GM18498 (cell line): ENCODE measurements at regions not wholly inside any gene's neighbourhood (a gene's known extent, or its start where the extent isn't known, plus 50 kb on each side); places are given as distances from the start of the nearest gene placed in this dataset.

ENCODE experiments used
- ATAC-seq: cut with Tn5 transposase; IDR thresholded peaks from one replicate; pipeline ENCODE4 v1.9.1; 2021; ENCODE audit warnings: mild to moderate bottlenecking, moderate library complexity; ENCODE audit not compliant: unreplicated experiment

- no peak for ATAC-seq
These were observed 180.4 kb downstream of the SPATA18 start for GRCh38 chr4:52231526-52231925.

GRCh38 chr4:52234561-52235440 lies 183.7 kb downstream of the SPATA18 start:
- ATAC-seq: no peak

GRCh38 chr4:52235552-52236201 lies 184.6 kb downstream of the SPATA18 start:
- no peak for ATAC-seq

GRCh38 chr4:52241916-52242315 lies 190.8 kb downstream of the SPATA18 start:
- ATAC-seq: no peak

GRCh38 chr4:52243367-52243766 lies 192.3 kb downstream of the SPATA18 start:
- ATAC-seq: no peak

DNA sequence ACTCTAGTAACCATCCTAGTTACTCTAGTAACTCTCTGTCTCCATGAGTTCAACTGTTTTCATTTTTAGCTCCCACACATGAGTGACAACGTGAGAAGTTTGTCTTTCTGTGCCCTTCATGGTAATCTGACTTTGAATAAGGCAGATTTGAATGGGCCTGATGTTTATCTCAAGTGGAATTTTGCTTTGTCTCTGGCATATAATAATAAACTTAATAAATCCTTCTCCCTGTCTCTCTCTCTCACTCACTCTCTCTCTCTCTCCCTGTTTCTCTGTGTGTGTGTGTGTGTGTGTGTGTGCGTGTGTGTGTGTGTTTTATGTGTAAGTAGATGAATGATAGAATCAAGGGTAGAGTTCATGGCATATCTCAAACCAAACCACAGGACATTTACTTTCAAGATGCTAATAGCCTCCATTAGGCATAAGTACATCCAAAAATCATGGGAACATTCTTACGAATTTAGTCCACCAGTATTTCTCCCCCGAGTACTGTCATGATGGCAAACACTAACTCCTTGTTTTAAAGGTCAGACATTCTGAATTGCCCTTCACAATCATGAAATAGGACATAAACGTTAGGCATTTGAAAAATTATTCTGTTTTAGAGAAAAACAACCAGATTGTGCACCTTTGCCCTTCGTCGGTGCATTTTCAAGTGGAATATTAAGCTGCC lies 193.1 kb downstream of the SPATA18 start:
- no peak for ATAC-seq

DNA sequence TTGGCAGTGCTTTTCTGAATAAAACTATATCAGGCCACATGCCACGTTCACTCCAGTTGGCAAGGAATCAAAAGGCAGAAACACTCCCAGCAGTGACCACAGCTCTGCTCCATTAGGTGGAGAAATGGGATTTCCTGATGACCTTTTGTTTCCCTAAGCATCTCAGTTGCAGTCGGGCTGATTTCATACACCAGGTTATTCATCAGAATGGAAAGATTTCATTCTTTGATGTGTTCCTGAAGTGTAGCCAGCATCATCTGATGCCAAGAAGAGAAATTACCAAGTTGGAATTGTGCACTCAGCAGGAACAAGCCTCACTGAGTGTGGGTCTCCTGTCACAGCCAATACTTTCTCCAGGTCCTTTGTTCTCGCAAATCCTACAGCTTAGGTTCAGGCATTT lies 193.7 kb downstream of the SPATA18 start:
- no peak for ATAC-seq

- ATAC-seq: no peak
These were observed 195.7 kb downstream of the SPATA18 start for GRCh38 chr4:52246827-52247226.

- ATAC-seq: no peak
These were observed 196.8 kb downstream of the SPATA18 start for GRCh38 chr4:52247941-52248340.

DNA sequence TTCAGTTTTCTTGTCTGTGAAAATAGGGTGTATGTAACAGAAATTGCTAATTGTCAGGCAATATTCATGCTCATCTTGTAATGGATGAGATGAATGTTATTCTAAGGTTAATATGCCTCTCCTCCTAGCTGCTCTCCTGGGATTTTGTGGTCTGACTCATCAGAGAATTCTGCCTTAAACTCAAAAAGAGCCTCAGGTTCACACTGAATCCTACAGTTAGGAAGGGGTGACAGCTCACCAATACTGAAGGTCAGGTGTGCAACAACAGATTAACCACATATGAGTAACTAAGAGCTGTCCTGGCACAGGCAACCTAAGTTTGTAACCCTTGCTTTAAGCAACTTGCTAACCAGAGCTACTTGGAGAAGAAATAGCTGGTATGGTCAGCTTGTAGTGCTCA lies 197.7 kb downstream of the SPATA18 start:
- no peak for ATAC-seq

DNA sequence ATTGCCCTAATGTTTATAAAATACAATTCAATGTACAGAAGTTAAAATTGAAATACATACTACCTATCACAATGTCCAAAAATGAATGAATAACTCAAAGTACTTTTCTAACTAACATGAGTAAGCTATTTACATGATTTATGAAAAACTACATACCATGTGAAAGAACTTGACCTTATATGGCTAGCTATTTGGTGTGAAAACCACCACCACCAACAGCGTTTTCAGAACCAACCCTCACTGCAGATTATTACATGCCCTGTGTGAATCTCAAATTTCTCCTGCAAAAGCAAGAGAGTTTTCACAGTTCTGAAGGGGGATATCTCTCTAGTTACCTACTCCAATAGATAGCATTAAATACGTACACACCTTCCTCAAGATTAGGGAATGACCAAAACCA lies 198.5 kb downstream of the SPATA18 start:
- no peak for ATAC-seq

GRCh38 chr4:52250154-52250553 lies 199.1 kb downstream of the SPATA18 start:
- no peak for ATAC-seq

DNA sequence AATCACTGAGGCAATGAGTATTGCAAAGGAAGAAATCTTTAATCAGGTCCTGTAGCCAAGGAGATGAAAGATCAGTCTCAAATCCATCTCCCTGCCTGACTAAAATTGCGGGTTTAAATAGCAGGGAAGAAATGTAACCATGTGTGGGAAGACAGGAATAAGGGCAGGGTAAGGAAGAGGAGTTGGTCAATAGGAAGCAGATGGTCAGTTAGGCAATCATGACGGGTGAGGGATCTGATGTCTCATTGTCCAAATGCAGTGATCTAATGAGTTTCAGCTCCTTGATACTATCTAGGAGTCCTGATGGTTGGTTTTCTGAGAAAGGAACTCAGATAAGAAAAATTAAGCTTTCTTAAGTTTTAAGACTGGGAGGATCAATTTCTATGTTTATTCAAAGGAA lies 200.8 kb downstream of the SPATA18 start:
- no peak for ATAC-seq

- ATAC-seq: no peak
These were observed 201.9 kb downstream of the SPATA18 start for GRCh38 chr4:52253025-52253424.

- no peak for ATAC-seq
These were observed 205.4 kb downstream of the SPATA18 start for GRCh38 chr4:52256522-52256921.

GRCh38 chr4:52259978-52260377 lies 208.9 kb downstream of the SPATA18 start:
- ATAC-seq: no peak

GRCh38 chr4:52260514-52261210 lies 209.6 kb downstream of the SPATA18 start:
- peak; percentile 52 for ATAC-seq

DNA sequence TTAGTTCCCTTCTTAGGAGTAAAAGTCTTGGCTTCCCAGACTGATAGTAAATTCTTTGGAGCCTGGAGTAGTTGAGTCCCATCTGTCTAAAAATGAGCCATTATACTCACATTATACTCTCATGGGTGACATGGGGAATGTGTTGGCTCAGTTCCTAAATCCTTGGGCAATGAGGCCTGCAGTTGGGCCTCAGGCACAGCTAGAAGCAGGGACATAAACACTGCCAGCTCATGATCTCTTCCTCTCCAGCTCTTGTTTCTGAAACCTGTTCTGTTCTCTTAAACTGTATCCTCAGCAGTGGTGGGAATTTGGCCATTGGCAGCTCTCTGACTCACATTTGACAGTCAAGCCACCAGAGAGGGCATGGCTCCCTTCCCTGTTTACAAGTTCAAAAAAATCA lies 212.5 kb downstream of the SPATA18 start:
- ATAC-seq: no peak

- ATAC-seq: no peak
These were observed 214.8 kb downstream of the SPATA18 start for GRCh38 chr4:52265781-52266525.

GRCh38 chr4:52266537-52267137 lies 215.5 kb downstream of the SPATA18 start:
- no peak for ATAC-seq
